AG04449 (cell line): ENCODE measurements at regions not wholly inside any gene's neighbourhood (a gene's known extent, or its start where the extent isn't known, plus 50 kb on each side); places are given as distances from the start of the nearest gene placed in this dataset.

Experiments
- CTCF ChIA-PET: fragments of 350-600 bp; formaldehyde crosslinking; extraction: SDS; loops from one replicate; lab custom pipeline; 2021; ENCODE audit warnings: antibody characterized with exemption; lab: Yijun Ruan, JAX
- POLR2A ChIA-PET: fragments of 400-600, 350-600 bp; formaldehyde crosslinking; extraction: SDS; loops from one replicate; lab custom pipeline; 2020; ENCODE audit warnings: antibody characterized with exemption, inconsistent platforms; lab: Yijun Ruan, JAX
- DNase-seq: peaks from one replicate; pipeline ENCODE4 v3.0.0-alpha.2; 2010; ENCODE audit warnings: low read depth, low spot score
- H3K4me3 ChIP-seq: 2 replicates; pipeline ENCODE4 v1.5.1; 2011; ENCODE audit warnings: low read depth, mild to moderate bottlenecking, control low read depth, low read length
- TF ChIP-seq, protein P1 (sequence below): IDR thresholded peaks from one replicate; pipeline ENCODE4 v1.5.1; 2011; ENCODE audit warnings: mild to moderate bottlenecking, moderate library complexity, low read length, control low read depth, inconsistent platforms; ENCODE audit not compliant: insufficient read depth; ENCODE audit errors: missing control alignments

GRCh38 chr7:24372961-24373955 is 89.3 kb downstream of the NPY start:
- ChIA-PET POLR2A (no interaction called here), CTCF (interaction anchor here (1.7 kb wide), 1 partner anchor 9 kb away, joined by 8 read pairs; no protein-coding TSS in a partner anchor)
- TF ChIP-seq, protein P1, sequence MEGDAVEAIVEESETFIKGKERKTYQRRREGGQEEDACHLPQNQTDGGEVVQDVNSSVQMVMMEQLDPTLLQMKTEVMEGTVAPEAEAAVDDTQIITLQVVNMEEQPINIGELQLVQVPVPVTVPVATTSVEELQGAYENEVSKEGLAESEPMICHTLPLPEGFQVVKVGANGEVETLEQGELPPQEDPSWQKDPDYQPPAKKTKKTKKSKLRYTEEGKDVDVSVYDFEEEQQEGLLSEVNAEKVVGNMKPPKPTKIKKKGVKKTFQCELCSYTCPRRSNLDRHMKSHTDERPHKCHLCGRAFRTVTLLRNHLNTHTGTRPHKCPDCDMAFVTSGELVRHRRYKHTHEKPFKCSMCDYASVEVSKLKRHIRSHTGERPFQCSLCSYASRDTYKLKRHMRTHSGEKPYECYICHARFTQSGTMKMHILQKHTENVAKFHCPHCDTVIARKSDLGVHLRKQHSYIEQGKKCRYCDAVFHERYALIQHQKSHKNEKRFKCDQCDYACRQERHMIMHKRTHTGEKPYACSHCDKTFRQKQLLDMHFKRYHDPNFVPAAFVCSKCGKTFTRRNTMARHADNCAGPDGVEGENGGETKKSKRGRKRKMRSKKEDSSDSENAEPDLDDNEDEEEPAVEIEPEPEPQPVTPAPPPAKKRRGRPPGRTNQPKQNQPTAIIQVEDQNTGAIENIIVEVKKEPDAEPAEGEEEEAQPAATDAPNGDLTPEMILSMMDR = no peak
- H3K4me3 ChIP-seq = no peak overlapping the region
- DNase-seq = no peak

DNA sequence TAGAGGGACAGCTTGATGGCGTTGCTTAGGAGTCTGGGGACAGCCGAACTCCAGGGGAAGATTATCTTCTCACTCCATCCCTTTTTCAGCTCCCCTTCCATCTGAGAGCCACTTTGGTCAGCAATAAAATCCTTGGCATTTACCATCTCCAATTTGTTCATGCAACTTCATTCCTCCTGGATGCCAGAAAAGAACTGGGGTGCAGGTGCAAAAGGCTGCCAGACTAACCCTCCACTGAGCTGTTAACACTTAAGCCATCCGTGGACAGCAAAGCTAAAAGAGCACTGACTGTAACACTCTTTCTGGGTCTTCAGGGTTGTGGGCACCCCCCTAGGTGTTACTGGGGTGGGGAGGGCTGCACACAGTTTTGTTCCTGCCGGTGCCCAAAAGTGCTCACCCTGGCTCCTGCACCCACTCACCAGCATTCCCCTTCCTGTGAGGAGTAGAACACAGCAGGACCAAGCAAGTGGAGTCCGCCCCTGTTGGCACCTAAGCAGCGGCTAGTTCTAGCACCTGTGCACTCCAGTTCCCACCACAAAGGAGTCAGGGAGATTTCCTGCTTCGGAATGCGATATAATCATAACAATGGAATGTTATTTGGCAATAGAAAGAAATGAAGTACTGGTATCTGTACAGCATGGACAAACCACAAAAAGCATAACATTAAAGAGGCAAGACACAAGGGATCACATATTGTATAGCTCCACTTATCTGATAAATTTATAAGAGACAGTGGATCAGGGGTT is 95.1 kb downstream of the NPY start:
- TF ChIP-seq, protein P1 = no peak
- H3K4me3 ChIP-seq = no peak overlapping the region
- DNase-seq = no peak
- CTCF ChIA-PET = interaction anchor here (0.6 kb wide), 1 partner anchor 515 kb away, joined by 3 read pairs; no protein-coding TSS in a partner anchor
- POLR2A ChIA-PET = no interaction called here

DNA sequence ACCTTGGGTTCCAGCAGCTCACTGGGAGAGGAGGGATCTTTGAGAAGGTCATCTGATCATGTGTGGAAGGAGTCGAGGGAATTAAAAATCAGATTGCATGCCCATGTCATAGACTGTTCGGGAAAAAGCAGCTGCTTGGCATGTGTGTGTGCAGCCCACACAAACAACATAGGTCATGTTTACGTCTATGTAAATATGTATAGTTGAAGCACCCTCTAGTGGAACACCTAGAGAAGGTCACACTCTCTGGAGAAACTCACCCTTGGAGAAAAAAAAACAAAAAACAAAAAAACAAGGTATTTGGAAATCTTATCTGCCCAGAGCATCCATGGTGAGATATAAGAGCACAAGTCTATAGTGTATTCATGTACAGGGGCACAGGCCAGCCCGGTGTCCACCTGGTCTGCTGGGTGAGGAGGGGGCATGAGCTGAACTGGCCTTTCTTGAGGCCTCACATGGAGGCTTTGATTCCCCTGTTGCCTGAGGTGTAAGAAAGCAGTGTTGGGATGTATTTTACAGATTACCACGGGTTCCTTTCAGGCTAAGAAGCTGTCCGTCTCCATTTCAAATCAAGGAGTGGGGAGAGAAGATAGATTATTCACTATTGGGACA is 98.0 kb downstream of the NPY start:
- DNase-seq = no peak
- no peak overlapping the region for H3K4me3 ChIP-seq
- POLR2A ChIA-PET = no interaction called here
- TF ChIP-seq, protein P1 = no peak
- CTCF ChIA-PET = interaction anchor here (0.7 to 2.6 kb wide), 9 partner anchors 10 to 533 kb away, joined by 3 to 22 read pairs (median 3); no protein-coding TSS in a partner anchor

DNA sequence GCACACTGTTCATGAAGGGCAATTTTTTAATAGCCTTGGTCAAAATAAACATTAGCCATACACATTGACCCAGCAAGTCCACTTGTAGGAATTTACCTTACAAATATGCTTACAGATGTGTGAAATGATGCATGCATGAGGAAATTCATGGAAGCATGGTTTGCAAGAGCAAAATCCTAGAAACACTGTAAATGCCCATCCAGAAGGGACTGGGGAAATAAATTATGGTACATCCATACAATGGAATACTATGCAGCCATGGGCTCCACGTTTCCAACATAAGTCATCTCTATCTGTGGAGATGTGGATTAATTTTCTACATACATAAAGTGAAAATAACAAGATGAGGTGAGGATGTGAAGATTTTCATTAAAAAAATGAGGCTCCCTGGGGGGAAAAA is 99.1 kb downstream of the NPY start:
- CTCF ChIA-PET = no interaction called here
- TF ChIP-seq, protein P1 = no peak
- DNase-seq = no peak
- no peak overlapping the region for H3K4me3 ChIP-seq
- POLR2A ChIA-PET = no interaction called here

- CTCF ChIA-PET = no interaction called here
- POLR2A ChIA-PET = no interaction called here
- H3K4me3 ChIP-seq = no peak overlapping the region
- TF ChIP-seq, protein P1 = no peak
- DNase-seq = no peak
Measured at GRCh38 chr7:24384362-24385030, 100.5 kb downstream of the NPY start.
